ACC112 (cell line): ENCODE measurements at regions not wholly inside any gene's neighbourhood (a gene's known extent, or its start where the extent isn't known, plus 50 kb on each side); places are given as distances from the start of the nearest gene placed in this dataset.

Source experiments
- H2AFZ ChIP-seq: fragments of 200-600 bp; sonication (generic); one replicate; pipeline ENCODE4 v1.6.0; 2017; ENCODE audit warnings: antibody characterized with exemption, low read length; ENCODE audit not compliant: unreplicated experiment
- H3K27ac ChIP-seq: fragments of 200-600 bp; sonication (generic); 2 replicates; pipeline ENCODE4 v1.5.1; 2014; ENCODE audit warnings: low read depth, mild to moderate bottlenecking, antibody characterized with exemption, low read length, moderate library complexity
- H3K27me3 ChIP-seq: fragments of 200-600 bp; sonication (generic); 2 replicates; pipeline ENCODE4 v1.6.1; 2014; ENCODE audit warnings: mild to moderate bottlenecking, antibody characterized with exemption, low read length, moderate library complexity, mixed read lengths; ENCODE audit not compliant: insufficient read depth
- H3K36me3 ChIP-seq: fragments of 200-600 bp; sonication (generic); 2 replicates; pipeline ENCODE4 v1.6.1; 2016; ENCODE audit warnings: mild to moderate bottlenecking, antibody characterized with exemption, low read length, moderate library complexity, mixed read lengths; ENCODE audit not compliant: insufficient read depth
- H3K4me1 ChIP-seq: fragments of 200-600 bp; sonication (generic); one replicate; pipeline ENCODE4 v1.6.1; 2016; ENCODE audit warnings: low read length, mixed read lengths; ENCODE audit not compliant: insufficient read depth, unreplicated experiment, control insufficient read depth
- H3K4me3 ChIP-seq: fragments of 200-600 bp; sonication (generic); 2 replicates; pipeline ENCODE4 v1.5.1; 2014; ENCODE audit warnings: mild to moderate bottlenecking, low read depth, low read length
- H3K79me2 ChIP-seq: fragments of 200-600 bp; sonication (generic); one replicate; pipeline ENCODE4 v1.6.0; 2016; ENCODE audit warnings: low read length; ENCODE audit not compliant: control insufficient read depth, unreplicated experiment, insufficient read depth

GRCh38 chr1:195096051-195096521, 1512.2 kb downstream of the KCNT2 start:
- H3K36me3 ChIP-seq = no peaks in the 10 kb centered on the region
- H3K27me3 ChIP-seq = no peaks in the 10 kb centered on the region
- H3K4me1 ChIP-seq = no peaks in the 10 kb centered on the region
- H3K79me2 ChIP-seq = no peaks in the 10 kb centered on the region
- no peak overlapping the region for H2AFZ ChIP-seq
- no peak overlapping the region for H3K27ac ChIP-seq
- no peak overlapping the region for H3K4me3 ChIP-seq

- Histone ChIP-seq H3K27me3 (no peaks in the 10 kb centered on the region), H3K79me2 (no peaks in the 10 kb centered on the region), H3K36me3 (no peaks in the 10 kb centered on the region), H3K4me1 (no peaks in the 10 kb centered on the region), H3K4me3 (no peak overlapping the region), H3K27ac (no peak overlapping the region), H2AFZ (no peak overlapping the region)
Measured at GRCh38 chr1:195085196-195085595, 1523.0 kb downstream of the KCNT2 start.

- H3K4me1 ChIP-seq = no peaks in the 10 kb centered on the region
- no peaks in the 10 kb centered on the region for H3K27me3 ChIP-seq
- H2AFZ ChIP-seq = no peak overlapping the region
- no peaks in the 10 kb centered on the region for H3K79me2 ChIP-seq
- H3K4me3 ChIP-seq = no peak overlapping the region
- H3K27ac ChIP-seq = no peak overlapping the region
- no peaks in the 10 kb centered on the region for H3K36me3 ChIP-seq
Measured at GRCh38 chr1:195082183-195082582, 1526.1 kb downstream of the KCNT2 start.

GRCh38 chr1:195076682-195077081, 1531.6 kb downstream of the KCNT2 start:
- Histone ChIP-seq H3K27ac (no peak overlapping the region), H3K27me3 (no peaks in the 10 kb centered on the region), H3K36me3 (no peaks in the 10 kb centered on the region), H3K79me2 (no peaks in the 10 kb centered on the region), H3K4me3 (no peak overlapping the region), H2AFZ (no peak overlapping the region), H3K4me1 (no peaks in the 10 kb centered on the region)

GRCh38 chr1:195075973-195076372, 1532.3 kb downstream of the KCNT2 start:
- Histone ChIP-seq H3K4me1 (no peaks in the 10 kb centered on the region), H3K27me3 (no peaks in the 10 kb centered on the region), H3K36me3 (no peaks in the 10 kb centered on the region), H3K27ac (no peak overlapping the region), H3K79me2 (no peaks in the 10 kb centered on the region), H2AFZ (no peak overlapping the region), H3K4me3 (no peak overlapping the region)

GRCh38 chr1:195071461-195071860, 1536.8 kb downstream of the KCNT2 start:
- Histone ChIP-seq H3K36me3 (no peaks in the 10 kb centered on the region), H3K79me2 (no peaks in the 10 kb centered on the region), H3K4me1 (no peaks in the 10 kb centered on the region), H3K27me3 (no peaks in the 10 kb centered on the region), H3K27ac (no peak overlapping the region), H2AFZ (no peak overlapping the region), H3K4me3 (no peak overlapping the region)

GRCh38 chr1:195065437-195065836, 1542.8 kb downstream of the KCNT2 start:
- H3K4me1 ChIP-seq = no peaks in the 10 kb centered on the region
- H3K27me3 ChIP-seq = no peaks in the 10 kb centered on the region
- no peak overlapping the region for H2AFZ ChIP-seq
- H3K79me2 ChIP-seq = no peaks in the 10 kb centered on the region
- no peak overlapping the region for H3K4me3 ChIP-seq
- no peaks in the 10 kb centered on the region for H3K36me3 ChIP-seq
- H3K27ac ChIP-seq = no peak overlapping the region

GRCh38 chr1:195064358-195064757, 1543.9 kb downstream of the KCNT2 start:
- Histone ChIP-seq H2AFZ (no peak overlapping the region), H3K27me3 (no peaks in the 10 kb centered on the region), H3K4me3 (no peak overlapping the region), H3K4me1 (no peaks in the 10 kb centered on the region), H3K79me2 (no peaks in the 10 kb centered on the region), H3K36me3 (no peaks in the 10 kb centered on the region), H3K27ac (no peak overlapping the region)

GRCh38 chr1:195054217-195054687, 1554.0 kb downstream of the KCNT2 start:
- Histone ChIP-seq H3K27me3 (no peaks in the 10 kb centered on the region), H3K79me2 (no peaks in the 10 kb centered on the region), H3K4me1 (no peaks in the 10 kb centered on the region), H2AFZ (no peak overlapping the region), H3K4me3 (no peak overlapping the region), H3K27ac (no peak overlapping the region), H3K36me3 (no peaks in the 10 kb centered on the region)

- no peaks in the 10 kb centered on the region for H3K79me2 ChIP-seq
- no peaks in the 10 kb centered on the region for H3K36me3 ChIP-seq
- H3K4me1 ChIP-seq = no peaks in the 10 kb centered on the region
- peak overlapping the region; percentile 66; the same call in 1 of the 2 replicates for H3K4me3 ChIP-seq
- H2AFZ ChIP-seq = peak overlapping the region; percentile 81
- no peaks in the 10 kb centered on the region for H3K27me3 ChIP-seq
- no peak overlapping the region for H3K27ac ChIP-seq
Measured at GRCh38 chr1:195053478-195053877, 1554.8 kb downstream of the KCNT2 start.

- Histone ChIP-seq H3K27ac (no peak overlapping the region), H2AFZ (no peak overlapping the region), H3K36me3 (no peaks in the 10 kb centered on the region), H3K27me3 (no peaks in the 10 kb centered on the region), H3K4me1 (no peaks in the 10 kb centered on the region), H3K79me2 (no peaks in the 10 kb centered on the region), H3K4me3 (no peak overlapping the region)
Measured at GRCh38 chr1:195047772-195048171, 1560.5 kb downstream of the KCNT2 start.
